ENCODE measurements at regions not wholly inside any gene's neighbourhood (a gene's known extent, or its start where the extent isn't known, plus 50 kb on each side); places are given as distances from the start of the nearest gene placed in this dataset.

- no peak overlapping the region for H3K27ac ChIP-seq (ENCODE audit: low read length)
- H3K4me3 ChIP-seq (ENCODE audit: low read depth in 1 of 2, low read length in 2 of 2), result no peak overlapping the region
- no peaks in the 10 kb centered on the region for H3K27me3 ChIP-seq (ENCODE audit: insufficient read depth, low read length, poor library complexity)
- H3K36me3 ChIP-seq (ENCODE audit: insufficient read depth, low read length), result no peaks in the 10 kb centered on the region
- no peak overlapping the region for H2AFZ ChIP-seq (ENCODE audit: low read depth, low read length)
- TF ChIP-seq EZH2 (IDR thresholded peaks at IDR 0.05; ENCODE audit: borderline replicate concordance, low read depth, low read length, severe bottlenecking) (no peak), CTCF (IDR thresholded peaks at IDR 0.05; ENCODE audit: borderline replicate concordance, extremely low read depth, low read length, poor library complexity, severe bottlenecking) (no peak)
- H3K4me1 ChIP-seq (ENCODE audit: insufficient read depth, low read length), result no peaks in the 10 kb centered on the region
- no peaks in the 10 kb centered on the region for H4K20me1 ChIP-seq (ENCODE audit: insufficient read depth, low read length)
- DNase-seq, result no peak
- no peak for ATAC-seq (ENCODE audit: insufficient read depth, low read depth)
- H3K79me2 ChIP-seq (ENCODE audit: insufficient read depth, low read length), result no peaks in the 10 kb centered on the region
- H3K4me2 ChIP-seq (ENCODE audit: insufficient read depth, low read length), result no peak overlapping the region
- H3K9me3 ChIP-seq (ENCODE audit: insufficient read depth, low read length, severe bottlenecking), result no peaks in the 10 kb centered on the region
- H3K9ac ChIP-seq (ENCODE audit: low read depth, low read length), result no peak overlapping the region
Observed at GRCh38 chr1:222326006-222326709, 221.7 kb downstream of the HHIPL2 start.

- no peak overlapping the region for H2AFZ ChIP-seq (ENCODE audit: low read depth, low read length)
- no peaks in the 10 kb centered on the region for H4K20me1 ChIP-seq (ENCODE audit: insufficient read depth, low read length)
- no peak overlapping the region for H3K9ac ChIP-seq (ENCODE audit: low read depth, low read length)
- no peaks in the 10 kb centered on the region for H3K4me1 ChIP-seq (ENCODE audit: insufficient read depth, low read length)
- no peak overlapping the region for H3K4me3 ChIP-seq (ENCODE audit: low read depth in 1 of 2, low read length in 2 of 2)
- H3K79me2 ChIP-seq (ENCODE audit: insufficient read depth, low read length), result no peaks in the 10 kb centered on the region
- TF ChIP-seq CTCF (IDR thresholded peaks at IDR 0.05; ENCODE audit: borderline replicate concordance, extremely low read depth, low read length, poor library complexity, severe bottlenecking) (no peak), EZH2 (IDR thresholded peaks at IDR 0.05; ENCODE audit: borderline replicate concordance, low read depth, low read length, severe bottlenecking) (no peak)
- ATAC-seq (ENCODE audit: insufficient read depth, low read depth) (no peak), DNase-seq (no peak)
- no peak overlapping the region for H3K27ac ChIP-seq (ENCODE audit: low read length)
- no peak overlapping the region for H3K4me2 ChIP-seq (ENCODE audit: insufficient read depth, low read length)
- no peaks in the 10 kb centered on the region for H3K27me3 ChIP-seq (ENCODE audit: insufficient read depth, low read length, poor library complexity)
- H3K9me3 ChIP-seq (ENCODE audit: insufficient read depth, low read length, severe bottlenecking), result no peaks in the 10 kb centered on the region
- H3K36me3 ChIP-seq (ENCODE audit: insufficient read depth, low read length), result no peaks in the 10 kb centered on the region
Observed at GRCh38 chr1:222325506-222325905, 222.4 kb downstream of the HHIPL2 start.

GRCh38 chr1:222314839-222315238, 233.1 kb downstream of the HHIPL2 start:
- Histone ChIP-seq H2AFZ (ENCODE audit: low read depth, low read length) (no peak overlapping the region), H3K27ac (ENCODE audit: low read length) (no peak overlapping the region), H3K27me3 (ENCODE audit: insufficient read depth, low read length, poor library complexity) (peaks cover 6% of the 10 kb centered on the region), H3K9ac (ENCODE audit: low read depth, low read length) (no peak overlapping the region), H3K36me3 (ENCODE audit: insufficient read depth, low read length) (no peaks in the 10 kb centered on the region), H3K79me2 (ENCODE audit: insufficient read depth, low read length) (no peaks in the 10 kb centered on the region), H3K4me2 (ENCODE audit: insufficient read depth, low read length) (no peak overlapping the region), H3K4me3 (ENCODE audit: low read depth in 1 of 2, low read length in 2 of 2) (no peak overlapping the region), H3K9me3 (ENCODE audit: insufficient read depth, low read length, severe bottlenecking) (no peaks in the 10 kb centered on the region), H4K20me1 (ENCODE audit: insufficient read depth, low read length) (no peaks in the 10 kb centered on the region), H3K4me1 (ENCODE audit: insufficient read depth, low read length) (no peaks in the 10 kb centered on the region)
- TF ChIP-seq CTCF (IDR thresholded peaks at IDR 0.05; ENCODE audit: borderline replicate concordance, extremely low read depth, low read length, poor library complexity, severe bottlenecking) (no peak), EZH2 (IDR thresholded peaks at IDR 0.05; ENCODE audit: borderline replicate concordance, low read depth, low read length, severe bottlenecking) (no peak)
- ATAC-seq (ENCODE audit: insufficient read depth, low read depth) (no peak), DNase-seq (no peak)

Data from DND-41 (cell line).